NCI-H1417 treated with DMSO at 0.1 percent for 48 hours (cell line): ENCODE measurements at regions not wholly inside any gene's neighbourhood (a gene's known extent, or its start where the extent isn't known, plus 50 kb on each side); places are given as distances from the start of the nearest gene placed in this dataset.
"Not testable (repeated sequence)": the region's sequence is repeated elsewhere in the genome, so short reads cannot be mapped to it uniquely, and the experiment has no call there.

Source experiments
- DNase-seq: peaks from one replicate; lab custom pipeline; 2025; lab: John Stamatoyannopoulos, UW

DNA sequence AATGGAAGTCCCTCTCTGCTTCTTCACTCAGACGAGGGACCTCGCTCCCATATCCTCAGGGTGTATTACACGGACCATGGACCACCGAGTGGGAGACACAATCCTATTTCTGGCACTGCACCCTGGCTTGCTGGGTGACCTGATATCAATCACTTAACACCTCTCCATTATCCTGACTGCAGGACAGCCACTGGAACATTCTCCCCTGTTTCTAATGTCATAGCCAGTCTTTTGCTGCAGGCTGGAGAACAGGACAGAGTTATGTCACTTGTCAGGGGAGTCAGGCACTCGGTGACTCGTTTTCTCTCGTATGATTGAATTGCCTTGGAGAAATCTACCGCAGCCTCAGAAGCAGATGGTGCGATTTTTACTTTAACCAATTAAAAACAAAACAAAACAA lies 219.1 kb upstream of the IGFBP7 start:
- DNase-seq: no peak

GRCh38 chr4:57324673-57325307 lies 214.6 kb upstream of the IGFBP7 start:
- no peak for DNase-seq

DNA sequence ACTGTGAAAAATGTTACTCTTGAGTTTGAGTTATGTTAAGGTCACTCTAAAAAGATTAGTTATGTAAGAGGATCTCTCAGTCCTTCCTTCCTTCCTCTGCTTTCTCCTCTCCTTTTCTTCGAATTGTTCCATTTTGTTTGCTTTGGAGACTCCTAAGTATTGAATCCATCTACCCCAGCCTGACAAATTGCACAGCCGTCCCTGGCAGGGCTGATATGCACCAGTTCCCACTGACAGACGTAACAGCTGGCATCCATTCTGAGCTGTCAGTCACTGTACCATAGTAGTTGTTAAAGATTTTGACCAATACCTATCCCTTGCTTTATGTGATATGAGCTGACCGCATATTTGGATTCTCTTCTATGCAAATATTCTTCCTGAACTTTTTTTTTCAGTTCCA lies 210.7 kb upstream of the IGFBP7 start:
- no peak for DNase-seq

GRCh38 chr4:57320217-57320616 lies 210.0 kb upstream of the IGFBP7 start:
- DNase-seq: no peak

GRCh38 chr4:57318703-57319102 lies 208.5 kb upstream of the IGFBP7 start:
- no peak for DNase-seq

DNA sequence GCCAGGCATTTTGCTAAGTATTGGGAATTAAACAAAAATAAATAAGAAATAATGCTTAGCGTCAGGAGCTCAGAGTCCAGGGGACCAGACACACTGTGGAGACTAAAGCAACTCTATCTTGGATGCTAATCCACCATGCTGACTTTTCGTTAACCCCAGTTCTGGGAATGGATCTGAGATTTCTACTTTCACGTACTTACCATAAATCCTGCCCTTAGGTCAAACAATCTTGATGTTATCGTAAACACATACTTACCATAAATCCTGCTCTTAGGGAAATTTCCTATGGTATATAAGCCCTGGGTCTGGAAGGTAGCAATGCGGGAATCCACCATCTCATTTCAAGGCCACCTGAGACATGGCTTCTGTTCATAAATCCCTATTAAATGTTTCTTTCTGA lies 204.5 kb upstream of the IGFBP7 start:
- DNase-seq: no peak

DNA sequence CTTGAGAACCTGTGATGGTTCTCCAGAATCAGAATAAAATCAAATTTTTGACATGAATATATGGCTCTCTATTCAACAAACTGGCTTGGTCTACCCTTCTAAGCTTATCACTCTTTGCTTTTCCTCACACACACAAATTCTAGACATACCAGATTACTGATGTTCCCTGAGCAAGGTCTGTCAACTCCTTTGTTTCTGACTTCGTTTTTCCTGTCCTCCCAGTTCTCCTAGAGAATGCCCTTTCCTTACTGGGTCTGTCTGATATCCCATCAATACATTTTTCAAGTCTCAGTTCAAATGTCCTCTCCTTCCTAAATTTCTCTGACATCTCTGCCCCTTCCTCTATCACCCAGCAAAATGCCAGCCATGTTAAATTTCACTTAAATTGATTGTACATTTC lies 202.1 kb upstream of the IGFBP7 start:
- DNase-seq: no peak

DNA sequence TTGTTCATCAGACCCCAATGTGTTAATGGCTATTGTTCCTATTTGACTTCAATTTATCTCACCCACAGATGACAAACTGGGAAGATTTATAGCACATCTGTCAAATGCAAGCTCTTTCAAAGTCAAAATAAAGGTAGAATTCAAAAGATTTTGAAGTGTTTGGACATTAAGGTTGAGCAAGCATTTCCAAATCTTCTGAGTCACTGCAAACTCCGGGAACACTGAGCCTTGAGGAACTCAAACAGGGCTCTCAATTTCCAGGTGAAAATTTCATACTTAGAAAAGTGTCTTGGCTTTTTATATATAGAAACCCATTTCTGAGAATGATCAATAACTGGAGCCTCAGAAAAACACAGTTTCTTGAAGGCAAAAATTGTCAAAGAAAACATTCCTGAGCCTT lies 199.5 kb upstream of the IGFBP7 start:
- no peak for DNase-seq

DNA sequence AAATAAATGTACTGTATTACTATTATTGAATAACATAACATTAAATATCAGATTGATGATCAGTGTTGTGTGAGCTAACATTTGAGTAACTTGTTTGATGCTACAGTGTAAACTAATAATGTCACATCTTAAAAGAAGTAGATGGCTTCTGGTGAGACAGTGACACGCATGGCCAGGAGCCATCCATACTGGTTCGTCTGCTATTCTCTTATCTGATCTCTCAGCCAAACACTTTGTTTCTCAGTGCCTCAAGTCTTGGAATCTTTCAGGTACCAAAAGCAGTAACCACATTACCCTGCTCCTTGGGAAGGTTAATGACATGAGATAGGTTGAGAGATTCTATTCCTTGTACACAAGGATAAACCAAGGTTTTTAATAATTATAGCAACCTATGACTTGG lies 198.1 kb upstream of the IGFBP7 start:
- DNase-seq: no peak

DNA sequence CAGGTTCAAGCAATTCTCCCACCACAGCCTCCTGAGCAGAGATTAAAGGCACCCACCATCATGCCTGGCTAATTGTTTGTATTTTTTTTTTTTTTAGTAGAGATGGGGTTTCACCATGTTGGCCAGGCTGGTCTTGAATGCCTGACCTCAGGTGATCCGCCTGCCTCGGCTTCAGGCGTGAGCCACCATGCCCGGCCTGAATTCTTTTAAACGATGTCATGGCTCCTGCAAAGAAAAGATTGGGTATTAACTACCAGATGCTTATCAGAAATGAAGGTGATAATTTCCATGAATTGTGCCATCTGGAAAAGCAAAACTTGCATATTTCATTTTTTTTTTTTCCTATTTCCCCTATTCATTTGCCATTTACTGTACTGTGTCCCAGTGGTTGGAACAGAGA lies 195.7 kb upstream of the IGFBP7 start:
- no peak for DNase-seq

GRCh38 chr4:57303012-57303751 lies 193.0 kb upstream of the IGFBP7 start:
- no peak for DNase-seq

GRCh38 chr4:57300300-57300699 lies 190.1 kb upstream of the IGFBP7 start:
- DNase-seq: not testable (repeated sequence)

- no peak for DNase-seq
Measured at GRCh38 chr4:57291911-57292310, 181.7 kb upstream of the IGFBP7 start.

- no peak for DNase-seq
Measured at GRCh38 chr4:57287687-57288604, 177.8 kb upstream of the IGFBP7 start.

- DNase-seq: no peak
Measured at GRCh38 chr4:57282933-57283310, 172.7 kb upstream of the IGFBP7 start.

DNA sequence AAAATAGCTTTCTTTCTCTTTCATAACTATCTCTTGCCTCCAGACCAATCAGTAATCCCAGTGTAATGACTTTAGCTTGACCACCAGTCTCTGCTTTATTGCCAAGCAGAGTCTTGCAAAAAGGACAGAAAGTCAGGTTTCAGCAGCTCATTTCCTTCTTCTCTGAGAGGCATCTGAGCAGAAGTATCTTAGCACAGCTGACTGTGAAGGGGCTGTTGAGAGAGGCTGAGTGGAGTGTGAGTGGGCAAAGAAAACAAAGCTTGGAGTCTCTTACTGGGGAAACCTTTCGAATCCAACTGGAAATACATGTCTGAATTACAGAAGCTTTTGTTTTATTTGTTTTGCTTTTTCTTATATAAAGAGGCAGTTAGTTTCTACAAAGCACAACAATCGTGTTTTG lies 170.3 kb upstream of the IGFBP7 start:
- no peak for DNase-seq

DNA sequence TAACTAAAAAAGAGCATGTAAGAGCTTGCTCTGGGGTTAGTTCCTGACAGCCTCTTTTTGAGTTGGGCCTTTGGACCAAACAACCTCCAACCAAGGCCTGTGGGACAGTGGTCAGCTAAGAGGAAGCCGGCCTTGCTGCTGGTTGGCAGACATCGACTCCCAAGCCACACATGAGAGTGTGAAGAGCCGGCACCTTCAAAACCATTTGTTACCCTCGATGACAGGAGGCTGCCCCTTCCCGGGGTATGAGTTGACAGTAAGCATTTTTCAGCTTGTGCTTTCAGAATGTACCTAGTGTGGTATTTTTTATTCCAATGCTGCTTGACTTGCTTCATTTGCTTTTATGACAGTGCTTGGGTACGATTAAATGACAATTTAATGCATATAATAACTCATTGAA lies 168.6 kb upstream of the IGFBP7 start:
- no peak for DNase-seq

DNA sequence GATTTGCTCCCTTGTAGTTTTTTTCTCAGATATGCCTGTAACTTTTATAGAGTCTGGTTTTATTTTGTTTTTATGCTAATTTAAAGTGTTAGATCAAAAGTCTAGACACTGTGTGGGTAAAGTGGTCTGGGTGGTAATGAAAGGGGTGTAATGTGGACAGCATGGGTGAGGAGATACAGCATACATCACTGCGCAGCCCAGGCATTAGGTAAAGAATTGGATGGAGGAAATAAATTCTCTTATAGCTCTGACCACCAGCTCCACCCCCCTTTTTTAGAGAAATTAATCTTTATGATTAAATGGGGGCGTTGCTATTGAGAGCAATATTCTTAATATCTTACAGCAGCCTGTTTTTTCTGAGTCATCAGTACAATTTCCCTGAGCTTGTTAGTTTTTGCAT lies 163.9 kb upstream of the IGFBP7 start:
- DNase-seq: no peak

DNA sequence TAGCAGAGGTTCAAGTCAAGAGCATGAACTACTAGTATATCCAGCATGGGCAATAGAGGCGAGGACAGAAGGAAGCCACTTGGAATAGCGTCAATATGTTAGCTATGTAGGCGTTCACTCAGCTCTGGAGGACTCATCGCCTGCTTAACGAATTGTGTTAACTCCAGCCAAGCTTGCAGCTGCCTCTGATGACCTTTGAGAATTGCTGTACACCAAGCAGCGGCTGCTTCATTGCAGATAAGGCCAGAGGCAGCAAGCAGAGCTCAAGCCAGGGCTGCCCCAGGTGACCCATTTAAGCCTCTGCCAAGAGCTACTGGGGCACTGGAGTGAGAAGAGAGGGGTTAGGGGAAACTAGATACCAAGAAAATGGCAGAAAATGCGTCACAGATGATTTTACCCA lies 160.2 kb upstream of the IGFBP7 start:
- no peak for DNase-seq

DNA sequence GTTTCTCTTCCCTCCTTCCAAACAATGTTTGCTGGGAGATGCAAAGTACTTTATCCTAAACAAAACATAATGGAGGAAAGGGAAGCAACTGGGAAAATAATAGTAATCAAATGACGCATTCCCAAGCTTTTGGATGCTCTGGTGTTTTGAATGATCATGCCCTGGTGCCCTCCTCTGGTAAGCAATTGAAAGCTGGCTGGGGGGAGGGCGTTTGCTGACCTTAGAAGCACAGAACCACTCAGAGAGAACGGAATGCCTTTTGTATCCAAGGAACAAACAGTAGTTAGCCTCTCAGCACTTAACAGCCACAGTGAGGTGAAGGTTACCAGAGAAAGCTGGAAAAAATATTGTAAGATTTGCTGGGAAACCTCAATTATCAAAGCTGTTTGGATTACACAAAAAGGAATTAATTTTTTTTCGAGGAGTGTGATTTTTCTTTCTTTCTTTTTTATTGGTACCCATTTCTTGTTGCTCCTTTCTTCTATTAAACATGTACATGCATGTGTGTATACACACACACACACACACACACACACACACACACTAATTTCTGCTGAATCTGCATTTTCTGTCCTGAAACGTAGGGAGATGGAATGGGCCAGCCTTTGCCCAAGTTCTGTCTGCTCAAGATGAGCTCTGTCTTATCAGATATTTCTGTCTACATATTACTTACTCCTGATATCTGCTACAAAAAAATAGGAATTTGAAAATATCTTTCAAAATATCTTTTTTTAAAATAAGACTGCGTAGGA lies 155.8 kb upstream of the IGFBP7 start:
- no peak for DNase-seq

GRCh38 chr4:57254754-57255153 lies 144.6 kb upstream of the IGFBP7 start:
- DNase-seq: no peak

DNA sequence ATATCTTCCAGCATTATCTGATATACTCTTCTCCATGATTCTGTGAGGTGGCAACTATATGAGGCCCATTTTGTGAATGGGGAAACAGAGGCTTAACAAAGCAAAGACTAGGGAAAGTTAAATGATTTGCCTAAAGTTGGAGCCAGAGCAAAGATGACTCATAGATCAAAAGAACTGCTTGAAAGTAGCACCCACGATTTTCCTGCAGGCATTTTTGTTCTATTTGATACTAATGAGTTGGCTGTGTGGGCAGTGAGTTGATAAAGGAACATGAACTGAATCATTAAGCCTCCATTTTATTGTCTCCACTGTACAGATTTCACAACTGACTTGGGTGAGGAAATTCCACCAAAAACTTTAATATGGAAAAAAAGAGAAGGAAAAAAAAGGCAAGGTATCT lies 138.9 kb upstream of the IGFBP7 start:
- no peak for DNase-seq
